ENCODE measurements at regions not wholly inside any gene's neighbourhood (a gene's known extent, or its start where the extent isn't known, plus 50 kb on each side); places are given as distances from the start of the nearest gene placed in this dataset.

DNA sequence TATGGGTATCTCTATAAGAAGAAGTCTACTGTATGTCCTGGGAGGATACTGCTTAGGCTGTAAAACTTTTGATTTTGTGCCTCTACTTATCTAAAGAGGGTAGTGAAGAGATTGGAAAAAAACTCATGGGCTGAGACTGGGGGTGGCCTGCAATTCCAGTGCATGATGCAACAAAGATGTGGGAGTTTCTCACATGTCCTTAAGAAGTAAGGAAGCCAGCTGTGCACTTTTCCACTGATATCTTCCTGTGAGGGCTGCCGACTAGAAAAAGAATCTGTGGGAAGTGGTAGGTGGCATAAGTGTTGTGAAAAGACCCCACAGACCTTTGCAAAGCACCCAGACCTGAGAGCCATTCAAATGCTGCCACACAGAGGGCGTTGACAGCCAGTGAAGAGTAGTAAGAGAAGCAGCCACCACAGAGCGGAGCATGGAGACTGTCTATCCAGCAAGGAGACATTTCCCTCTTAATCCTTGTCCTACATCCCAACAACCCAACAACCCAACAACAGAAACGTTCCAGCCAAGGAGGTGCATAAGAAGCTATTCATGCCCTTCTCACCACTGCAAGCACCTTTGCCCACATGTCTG is 65.1 kb downstream of the PFDN4 start:
- POLR2A ChIA-PET = interaction anchor here (0.5 to 0.6 kb wide), 2 partner anchors 45 to 191 kb away, joined by 3 read pairs; no protein-coding TSS in a partner anchor
- no peaks in the 10 kb centered on the region for H3K9me2 ChIP-seq (ENCODE audit: insufficient read depth, low read length)
- H3K36me3 ChIP-seq (ENCODE audit: insufficient read depth, low read length) = no peaks in the 10 kb centered on the region
- H3K79me2 ChIP-seq (ENCODE audit: insufficient read depth, low read depth, low read length) = no peaks in the 10 kb centered on the region
- no TSS peak for BruUV-seq (replicated peaks)
- no peak overlapping the region for H3K4me2 ChIP-seq (ENCODE audit: low read length)
- no peaks in the 10 kb centered on the region for H4K20me1 ChIP-seq (ENCODE audit: insufficient read depth, low read length)
- no peak overlapping the region for H2AFZ ChIP-seq (ENCODE audit: low read length)
- no peak for DNase-seq (ENCODE audit: low spot score)
- H3K9me3 ChIP-seq (ENCODE audit: low read length) = no peaks in the 10 kb centered on the region
- TF ChIP-seq, protein P1, sequence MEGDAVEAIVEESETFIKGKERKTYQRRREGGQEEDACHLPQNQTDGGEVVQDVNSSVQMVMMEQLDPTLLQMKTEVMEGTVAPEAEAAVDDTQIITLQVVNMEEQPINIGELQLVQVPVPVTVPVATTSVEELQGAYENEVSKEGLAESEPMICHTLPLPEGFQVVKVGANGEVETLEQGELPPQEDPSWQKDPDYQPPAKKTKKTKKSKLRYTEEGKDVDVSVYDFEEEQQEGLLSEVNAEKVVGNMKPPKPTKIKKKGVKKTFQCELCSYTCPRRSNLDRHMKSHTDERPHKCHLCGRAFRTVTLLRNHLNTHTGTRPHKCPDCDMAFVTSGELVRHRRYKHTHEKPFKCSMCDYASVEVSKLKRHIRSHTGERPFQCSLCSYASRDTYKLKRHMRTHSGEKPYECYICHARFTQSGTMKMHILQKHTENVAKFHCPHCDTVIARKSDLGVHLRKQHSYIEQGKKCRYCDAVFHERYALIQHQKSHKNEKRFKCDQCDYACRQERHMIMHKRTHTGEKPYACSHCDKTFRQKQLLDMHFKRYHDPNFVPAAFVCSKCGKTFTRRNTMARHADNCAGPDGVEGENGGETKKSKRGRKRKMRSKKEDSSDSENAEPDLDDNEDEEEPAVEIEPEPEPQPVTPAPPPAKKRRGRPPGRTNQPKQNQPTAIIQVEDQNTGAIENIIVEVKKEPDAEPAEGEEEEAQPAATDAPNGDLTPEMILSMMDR (conservative IDR thresholded peaks at IDR 0.05; ENCODE audit: low read length) = no peak
- TF ChIP-seq EZH2phosphoT487 (IDR thresholded peaks at IDR 0.05; ENCODE audit: borderline replicate concordance, low read depth, low read length) = no peak
- CTCF ChIA-PET (ENCODE audit: unreplicated experiment) = no interaction called here
- intact Hi-C loops (cut with micrococcal nuclease; ENCODE audit: unreplicated experiment) = no loop called here
- no peak overlapping the region for H3K27ac ChIP-seq (ENCODE audit: low read depth, low read length, poor library complexity, severe bottlenecking)
- no peak overlapping the region for H3K4me3 ChIP-seq (ENCODE audit: low read depth, low read length, poor library complexity, severe bottlenecking)
- no peaks in the 10 kb centered on the region for H3K4me1 ChIP-seq (ENCODE audit: insufficient read depth, low read length, poor library complexity, severe bottlenecking)

- Histone ChIP-seq H3K4me2 (ENCODE audit: low read length) (no peak overlapping the region), H3K36me3 (ENCODE audit: insufficient read depth, low read length) (no peaks in the 10 kb centered on the region), H3K4me3 (ENCODE audit: low read depth, low read length, poor library complexity, severe bottlenecking) (no peak overlapping the region), H3K9me2 (ENCODE audit: insufficient read depth, low read length) (no peaks in the 10 kb centered on the region), H3K9me3 (ENCODE audit: low read length) (no peaks in the 10 kb centered on the region), H3K4me1 (ENCODE audit: insufficient read depth, low read length, poor library complexity, severe bottlenecking) (no peaks in the 10 kb centered on the region), H3K79me2 (ENCODE audit: insufficient read depth, low read depth, low read length) (no peaks in the 10 kb centered on the region), H4K20me1 (ENCODE audit: insufficient read depth, low read length) (no peaks in the 10 kb centered on the region), H3K27ac (ENCODE audit: low read depth, low read length, poor library complexity, severe bottlenecking) (no peak overlapping the region), H2AFZ (ENCODE audit: low read length) (no peak overlapping the region)
- no peak for DNase-seq (ENCODE audit: low spot score)
- BruUV-seq (replicated peaks) = no TSS peak
- no peak for TF ChIP-seq EZH2phosphoT487 (IDR thresholded peaks at IDR 0.05; ENCODE audit: borderline replicate concordance, low read depth, low read length)
- TF ChIP-seq, protein P1 (conservative IDR thresholded peaks at IDR 0.05; ENCODE audit: low read length) = no peak
- intact Hi-C loops (cut with micrococcal nuclease; ENCODE audit: unreplicated experiment) = no loop called here
- ChIA-PET CTCF (ENCODE audit: unreplicated experiment) (no interaction called here), POLR2A (interaction anchor here (0.6 to 1.0 kb wide), 2 partner anchors 16 to 20 kb away, joined by 3 read pairs; no protein-coding TSS in a partner anchor)
Measured at GRCh38 chr20:54275359-54276111, 67.6 kb downstream of the PFDN4 start.

Measured in OCI-LY7 (cell line).